GM18511 (cell line): ENCODE measurements at regions not wholly inside any gene's neighbourhood (a gene's known extent, or its start where the extent isn't known, plus 50 kb on each side); places are given as distances from the start of the nearest gene placed in this dataset.

ENCODE experiments used
- ATAC-seq: cut with Tn5 transposase; IDR thresholded peaks from one replicate; pipeline ENCODE4 v1.9.1; 2021; ENCODE audit warnings: mild to moderate bottlenecking, moderate library complexity; ENCODE audit not compliant: unreplicated experiment

DNA sequence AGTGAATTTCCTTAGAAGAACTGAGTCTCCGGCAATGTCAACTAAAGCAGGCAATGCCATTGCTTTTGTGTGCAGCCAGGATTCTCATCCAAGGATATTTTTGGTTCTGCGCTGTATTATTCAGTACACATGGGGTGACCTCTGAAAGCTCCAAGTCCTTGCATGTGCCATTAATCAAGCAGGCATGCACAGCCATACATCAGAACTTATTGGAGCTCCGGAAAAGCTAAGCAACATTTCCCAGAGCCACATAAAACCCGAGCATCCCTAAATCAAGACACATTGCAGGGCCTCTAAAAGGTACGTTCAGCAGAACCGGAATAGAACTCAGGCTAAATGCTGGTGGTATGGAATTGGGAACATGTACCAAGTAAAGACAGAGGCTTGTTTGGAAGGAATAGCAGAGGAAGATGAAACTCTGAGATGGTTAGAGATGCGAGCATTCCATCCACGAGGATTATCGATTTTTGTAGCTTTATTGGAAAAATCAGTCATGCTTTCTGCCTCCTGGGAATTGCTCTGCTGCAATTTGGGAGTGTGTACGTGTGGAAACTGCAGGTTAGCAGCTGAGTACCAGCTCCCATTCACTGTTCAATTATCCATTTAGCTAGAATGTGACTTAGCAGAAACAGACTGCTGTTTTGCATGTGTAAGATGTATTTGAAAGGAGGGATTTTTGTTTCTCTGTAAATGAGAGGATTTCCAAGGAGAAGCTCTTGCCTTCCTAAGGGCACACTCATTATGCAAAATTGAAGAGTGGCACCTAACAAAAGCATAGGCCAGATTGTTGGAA, 143.7 kb upstream of the WWC1 start:
- no peak for ATAC-seq

DNA sequence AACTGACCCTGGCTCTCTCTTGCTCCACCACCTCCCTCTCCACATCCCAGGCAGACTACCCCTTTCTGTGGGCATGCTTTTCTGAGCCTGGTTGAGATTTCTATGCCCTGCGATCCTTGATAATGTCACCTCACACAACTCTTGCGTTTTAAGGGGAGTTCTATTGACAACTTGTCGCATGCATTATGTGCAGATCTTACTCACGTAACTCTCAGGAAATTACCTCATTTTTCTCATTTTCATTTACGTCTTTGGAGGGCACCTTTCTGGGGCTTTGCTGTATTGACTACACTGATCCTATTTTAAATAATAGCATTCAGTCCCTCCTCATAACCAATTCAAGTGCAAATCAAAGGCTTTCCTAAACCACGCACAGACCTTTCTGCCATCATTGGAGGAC, 140.4 kb upstream of the WWC1 start:
- ATAC-seq = no peak

DNA sequence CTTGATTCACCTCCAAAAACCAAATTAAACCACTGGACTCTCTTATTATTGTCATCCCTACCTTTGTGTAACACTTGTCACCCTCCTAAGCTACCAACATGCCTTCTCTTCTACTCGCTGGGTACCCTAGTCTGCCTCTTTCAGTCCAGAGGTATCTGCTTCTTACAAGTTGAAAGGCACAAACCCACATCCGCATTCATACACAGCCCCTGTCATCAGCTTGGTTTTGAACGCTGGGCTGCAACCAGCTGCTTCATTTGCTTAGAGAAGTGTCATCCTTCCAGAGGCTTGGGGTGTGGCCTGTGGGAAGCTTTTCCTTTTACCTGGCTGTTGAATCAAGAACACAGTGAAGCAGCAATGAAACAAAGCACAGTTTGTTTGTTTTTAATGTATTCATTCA, 138.8 kb upstream of the WWC1 start:
- no peak for ATAC-seq

DNA sequence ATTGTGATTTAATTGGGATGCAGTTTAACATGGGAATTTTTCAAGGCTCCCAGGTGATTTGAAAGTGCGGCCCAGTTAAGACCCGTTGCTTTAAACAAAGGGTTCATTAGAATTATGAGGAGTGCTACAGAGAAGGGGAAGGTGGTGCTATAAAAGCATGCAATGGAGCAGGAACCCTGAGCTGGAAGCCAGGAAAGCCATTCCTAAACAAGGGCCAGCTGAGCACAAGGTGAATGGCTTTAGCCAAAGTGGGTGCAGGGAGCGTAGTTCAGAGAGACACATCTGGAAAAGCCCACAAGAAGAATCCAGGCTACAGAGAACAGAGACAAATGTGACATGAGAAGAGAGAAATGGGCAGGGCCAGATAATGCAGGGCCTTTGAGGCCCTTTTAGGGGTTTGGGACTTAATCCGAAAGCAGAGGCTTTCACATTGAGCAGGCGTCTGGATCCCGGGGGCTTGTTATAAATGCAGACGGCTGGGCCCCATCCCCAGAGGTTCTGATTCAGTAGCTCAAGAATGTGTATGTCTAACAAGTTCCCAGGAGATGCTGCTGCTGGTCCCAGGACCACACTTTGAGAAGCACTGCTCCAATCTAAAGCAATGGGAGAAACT, 138.1 kb upstream of the WWC1 start:
- ATAC-seq = no peak

DNA sequence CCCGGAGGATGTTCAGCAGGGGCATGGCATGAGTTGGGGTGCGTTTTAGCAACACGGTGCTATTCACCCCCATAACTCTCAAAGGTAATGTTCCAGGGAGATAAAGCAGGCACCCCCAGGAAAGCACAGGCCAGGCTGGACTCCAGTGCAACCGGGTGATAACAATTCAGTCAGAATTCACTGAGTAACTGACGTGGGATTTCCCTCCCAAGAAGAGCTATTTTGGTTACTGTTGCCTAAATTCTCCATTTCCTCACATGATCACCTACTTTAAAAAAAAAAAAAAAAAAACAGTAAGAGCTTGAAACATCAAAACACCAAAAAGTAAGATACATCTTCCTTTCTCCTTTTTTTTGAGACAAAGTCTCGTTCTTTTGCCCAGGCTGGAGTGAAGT, 137.6 kb upstream of the WWC1 start:
- no peak for ATAC-seq

DNA sequence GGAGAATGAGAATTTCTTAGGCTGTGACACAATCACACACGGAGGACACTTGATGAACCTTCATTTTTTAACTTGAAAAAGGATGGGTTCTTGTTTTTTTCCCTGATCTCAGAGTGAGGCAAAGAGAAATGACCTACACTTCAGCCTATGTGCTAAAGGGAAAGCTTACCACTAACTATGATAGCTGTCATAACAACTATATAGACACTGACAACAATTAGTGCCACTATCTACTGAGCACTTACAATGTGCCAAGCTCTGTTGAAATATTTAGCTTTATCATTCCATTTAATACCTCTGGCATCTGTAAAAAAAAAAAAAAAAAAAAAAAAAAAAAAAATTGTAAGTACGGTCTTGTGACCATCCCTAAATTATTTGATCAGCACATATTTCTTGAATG, 135.9 kb upstream of the WWC1 start:
- ATAC-seq = no peak

DNA sequence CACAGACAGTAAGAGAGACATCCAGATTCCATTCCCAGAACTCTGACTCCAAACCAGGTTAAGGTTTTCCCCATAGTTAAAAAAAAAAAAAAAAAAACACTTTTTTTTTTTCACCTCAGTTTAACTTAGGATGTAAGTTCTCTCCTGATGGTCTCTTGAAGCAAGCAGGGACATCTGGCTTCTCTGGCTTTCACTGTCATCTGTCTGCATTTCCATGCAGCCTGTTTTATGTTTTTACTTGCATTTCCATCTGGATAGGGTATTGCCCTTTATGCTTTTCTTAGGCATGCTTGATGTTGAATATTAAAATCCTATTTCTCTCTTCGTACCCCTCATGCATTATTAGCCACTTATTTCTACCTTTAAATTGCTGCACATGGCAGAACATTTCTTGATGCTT, 135.3 kb upstream of the WWC1 start:
- ATAC-seq = no peak

DNA sequence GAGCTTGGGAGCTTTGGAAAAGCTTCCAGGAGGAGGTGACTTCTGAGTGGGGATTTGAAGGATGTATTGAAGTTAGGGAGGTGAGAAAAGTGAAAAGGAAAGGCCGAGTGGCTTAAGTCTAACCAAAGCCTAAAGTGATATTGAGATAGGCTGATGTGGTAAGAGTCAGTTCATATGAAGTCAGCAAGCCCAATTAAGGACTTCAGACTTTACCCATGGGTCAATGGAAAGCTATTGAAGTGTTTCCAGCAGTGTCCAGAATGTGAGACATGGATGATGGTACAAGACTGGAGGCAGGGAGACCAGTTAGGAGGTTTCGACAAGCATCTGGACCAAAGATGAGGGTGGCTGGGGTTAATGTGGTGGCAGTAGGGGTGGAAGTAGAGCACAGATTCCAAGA, 134.3 kb upstream of the WWC1 start:
- ATAC-seq = no peak

DNA sequence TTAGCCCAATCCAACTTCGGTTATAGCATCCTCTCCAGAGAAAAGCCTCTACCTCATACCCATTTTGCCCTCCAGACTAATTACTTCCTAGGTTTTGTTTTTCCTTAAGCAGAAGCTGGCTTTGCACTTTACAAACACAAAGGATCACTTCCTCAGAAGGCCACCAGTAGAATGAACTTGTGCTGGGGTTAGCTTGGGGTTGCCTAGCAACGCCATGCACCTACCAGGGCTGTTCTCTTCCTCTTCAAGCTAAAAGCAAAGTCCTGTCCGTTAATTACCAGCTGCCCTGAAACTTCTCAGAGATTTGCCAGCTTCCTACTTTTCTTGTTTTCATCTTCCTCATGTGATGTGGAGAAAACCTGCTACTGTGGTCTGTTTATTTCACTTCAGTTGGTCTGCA, 132.0 kb upstream of the WWC1 start:
- ATAC-seq = peak; percentile 76

DNA sequence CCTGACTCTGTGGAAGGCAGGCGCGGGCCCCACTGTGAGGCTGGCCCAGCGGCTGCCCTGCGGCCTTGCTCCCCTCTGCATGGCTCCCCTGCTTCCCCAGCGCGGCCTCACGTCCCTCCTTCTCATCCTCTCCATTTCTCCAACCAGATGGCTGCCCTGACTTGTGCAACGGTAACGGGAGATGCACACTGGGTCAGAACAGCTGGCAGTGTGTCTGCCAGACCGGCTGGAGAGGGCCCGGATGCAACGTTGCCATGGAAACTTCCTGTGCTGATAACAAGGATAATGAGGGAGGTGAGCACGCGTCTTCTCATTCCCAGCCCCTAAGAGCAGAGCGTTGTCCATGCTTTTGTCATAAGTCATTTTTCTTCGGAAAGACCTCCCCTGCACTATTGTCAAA, 129.0 kb upstream of the WWC1 start:
- no peak for ATAC-seq

DNA sequence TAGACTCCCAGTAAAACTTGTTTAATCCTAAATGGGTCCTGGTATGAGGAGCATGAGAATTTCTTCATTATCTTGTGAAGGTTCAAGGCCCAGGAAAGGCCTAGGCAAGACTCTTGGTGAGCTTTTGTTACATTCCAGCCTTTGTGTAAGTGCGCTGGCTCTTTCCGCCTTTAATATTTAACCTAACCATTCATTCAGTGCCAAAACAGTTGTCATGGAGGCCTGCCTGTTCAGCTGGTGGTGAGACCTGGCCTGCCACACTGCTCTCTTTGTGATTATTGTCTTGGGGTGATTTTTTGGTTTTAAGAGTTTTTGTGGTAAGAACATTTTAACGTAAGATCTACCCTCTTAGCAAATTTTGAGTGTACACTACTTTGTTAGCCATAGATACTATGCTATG, 127.5 kb upstream of the WWC1 start:
- ATAC-seq = no peak

DNA sequence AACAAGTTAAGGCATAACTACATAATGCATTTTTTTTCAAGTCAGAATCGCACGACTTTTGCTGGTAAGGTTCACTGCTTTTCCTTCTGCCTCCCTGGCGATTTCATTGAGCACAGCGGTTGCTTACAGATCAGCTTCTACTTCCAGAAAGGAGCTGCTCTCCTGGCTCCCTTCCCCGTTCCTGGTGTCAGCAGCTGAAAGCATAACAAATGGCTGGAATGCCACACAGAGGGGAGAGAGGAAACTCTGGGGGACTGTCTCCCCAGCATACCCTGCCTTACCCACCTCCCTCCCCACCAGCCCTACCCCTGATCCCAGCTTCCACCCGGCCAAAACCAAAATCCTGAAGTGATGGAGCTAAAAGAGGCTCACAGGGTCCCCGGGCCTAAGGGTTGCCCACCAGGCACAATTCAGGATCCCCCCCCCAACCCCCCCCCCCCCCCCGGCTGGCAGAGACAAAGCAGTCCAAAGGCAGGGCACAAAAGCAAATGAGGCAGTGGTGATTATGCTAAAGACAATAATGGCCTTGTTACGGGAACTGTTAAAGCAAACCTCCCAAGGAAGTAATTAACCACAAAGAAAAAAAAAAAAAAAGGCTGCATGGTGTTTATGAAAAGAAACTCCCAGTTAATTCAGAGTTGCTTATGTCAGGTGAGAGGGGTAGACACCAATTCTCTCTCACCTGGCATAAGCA, 126.1 kb upstream of the WWC1 start:
- no peak for ATAC-seq

DNA sequence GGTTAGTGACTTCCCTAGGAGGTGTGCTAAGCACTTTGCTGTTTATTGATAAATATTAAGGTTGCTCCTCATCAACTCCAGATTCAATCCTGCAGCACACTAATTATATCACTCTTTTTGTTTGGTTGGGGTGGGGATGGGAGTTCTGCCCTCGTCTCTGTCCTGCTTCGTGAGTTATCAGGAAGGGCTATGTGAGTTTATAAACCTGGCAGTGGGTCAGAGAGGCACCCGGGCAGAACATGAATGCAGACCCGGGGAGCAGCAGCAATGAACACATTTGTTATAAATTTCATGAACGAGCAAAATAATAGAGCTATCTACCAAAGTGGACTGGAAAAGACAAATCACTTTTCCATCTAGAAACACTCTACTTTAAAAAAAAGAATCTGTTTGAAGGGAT, 125.5 kb upstream of the WWC1 start:
- ATAC-seq = no peak

DNA sequence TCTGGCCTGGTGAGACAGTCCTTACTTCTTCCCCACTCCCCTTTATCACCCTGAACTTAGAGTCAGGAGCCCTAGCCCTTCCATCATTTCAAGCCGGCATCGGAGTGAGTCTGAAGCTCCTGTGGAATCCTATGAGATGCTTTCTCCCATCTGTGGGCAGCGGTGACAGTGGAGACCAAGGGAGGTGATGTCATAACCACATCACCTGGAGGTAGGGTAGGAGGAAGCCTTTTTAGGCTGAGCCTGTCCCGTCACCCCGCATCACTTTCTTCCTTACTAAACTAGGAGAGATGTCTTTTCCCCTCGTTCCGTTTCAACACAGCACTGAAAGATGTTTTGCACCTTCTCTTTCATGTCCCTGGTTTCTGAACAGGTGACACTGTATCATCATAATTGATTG, 124.1 kb upstream of the WWC1 start:
- no peak for ATAC-seq

DNA sequence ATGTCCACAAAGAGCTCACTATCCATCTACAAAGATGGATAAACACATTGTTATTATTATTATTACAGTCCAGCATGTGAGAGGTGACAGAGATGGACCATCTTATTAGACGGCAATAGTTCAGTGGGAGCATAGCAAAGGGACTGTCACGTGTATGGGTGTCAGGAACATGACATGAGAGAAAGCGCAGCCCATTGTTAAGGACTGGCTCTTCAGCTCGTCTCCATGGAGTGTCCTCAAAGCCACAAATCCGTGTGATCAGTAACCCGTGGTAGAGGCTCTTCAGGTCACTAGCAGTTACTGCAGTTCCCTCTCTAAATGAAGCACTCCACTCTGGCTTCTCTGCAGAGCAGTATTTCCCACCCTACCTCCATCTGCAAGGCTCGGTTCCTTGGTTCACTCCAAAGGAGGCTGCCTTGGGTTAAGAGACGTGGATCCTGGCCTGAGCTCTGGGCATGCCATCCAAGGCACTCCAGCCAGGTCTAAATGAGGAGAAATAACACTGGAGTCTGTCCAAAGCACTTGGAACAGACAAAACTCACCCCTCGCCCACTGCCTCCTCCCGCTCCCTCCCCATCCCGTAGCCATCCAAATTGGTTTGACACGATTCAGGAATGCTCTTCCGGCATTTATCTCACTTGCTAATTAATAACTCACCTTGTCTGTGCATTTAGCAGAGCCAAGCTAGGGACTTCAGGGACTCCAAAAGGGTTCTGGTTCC, 122.3 kb upstream of the WWC1 start:
- ATAC-seq = no peak

DNA sequence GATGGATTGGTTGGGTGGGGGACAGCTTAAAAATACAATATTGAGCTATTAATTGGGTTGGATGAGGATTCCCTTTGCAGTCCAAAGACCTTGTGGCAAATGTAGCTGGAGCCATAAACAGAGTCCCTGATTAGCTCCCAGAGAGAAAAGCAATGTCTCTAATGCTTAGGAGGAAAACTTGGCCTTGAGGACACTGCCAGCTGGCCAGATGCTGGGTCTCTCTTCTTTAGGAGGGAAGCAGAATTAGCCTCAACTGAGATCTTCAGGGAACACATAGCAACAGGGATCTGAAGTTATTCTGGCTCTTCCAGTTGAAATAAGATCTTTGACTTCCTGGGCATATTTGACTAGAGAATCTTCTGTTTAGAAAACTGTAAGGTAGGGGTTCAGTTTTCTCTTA, 121.7 kb upstream of the WWC1 start:
- ATAC-seq = no peak

DNA sequence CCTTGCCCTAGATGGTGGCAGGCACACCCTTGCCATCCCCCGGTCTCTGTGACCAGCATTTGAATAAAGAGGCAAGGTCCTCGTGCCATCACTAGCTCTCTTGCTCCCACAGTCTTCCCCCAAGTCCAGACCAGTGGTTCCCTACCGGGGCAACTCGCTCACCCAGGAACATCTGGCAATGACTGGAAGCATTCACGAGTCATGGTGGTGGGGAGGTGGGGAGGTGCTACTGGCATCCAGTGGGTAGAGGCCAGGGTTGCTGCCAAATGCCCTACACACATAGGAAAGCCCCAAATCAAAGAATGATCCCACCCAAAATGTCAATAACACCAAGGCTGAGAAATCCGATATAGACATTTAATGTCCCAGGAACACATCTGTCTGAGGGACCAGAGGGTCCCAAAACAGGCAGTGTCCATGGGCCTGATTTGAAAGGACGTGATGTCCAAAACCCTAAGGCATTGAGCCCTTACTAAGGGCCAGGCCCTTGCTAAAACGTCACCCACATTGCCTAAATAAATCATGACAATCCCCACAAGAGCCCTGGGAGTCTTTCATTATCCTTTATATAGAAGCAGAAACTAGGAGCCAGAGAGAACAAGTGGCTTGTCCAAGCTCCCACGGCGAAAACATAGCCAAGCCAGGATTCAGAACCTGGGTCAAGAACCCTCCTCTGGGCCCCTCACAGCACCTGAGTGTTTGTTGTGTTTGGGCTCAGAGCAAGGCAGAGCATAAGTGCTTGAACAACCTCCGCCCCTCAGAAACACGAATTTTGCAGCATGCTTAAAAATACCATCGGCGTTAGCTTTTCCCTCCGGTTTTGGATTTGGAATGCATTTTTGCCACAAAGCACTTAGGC, 119.3 kb upstream of the WWC1 start:
- no peak for ATAC-seq

DNA sequence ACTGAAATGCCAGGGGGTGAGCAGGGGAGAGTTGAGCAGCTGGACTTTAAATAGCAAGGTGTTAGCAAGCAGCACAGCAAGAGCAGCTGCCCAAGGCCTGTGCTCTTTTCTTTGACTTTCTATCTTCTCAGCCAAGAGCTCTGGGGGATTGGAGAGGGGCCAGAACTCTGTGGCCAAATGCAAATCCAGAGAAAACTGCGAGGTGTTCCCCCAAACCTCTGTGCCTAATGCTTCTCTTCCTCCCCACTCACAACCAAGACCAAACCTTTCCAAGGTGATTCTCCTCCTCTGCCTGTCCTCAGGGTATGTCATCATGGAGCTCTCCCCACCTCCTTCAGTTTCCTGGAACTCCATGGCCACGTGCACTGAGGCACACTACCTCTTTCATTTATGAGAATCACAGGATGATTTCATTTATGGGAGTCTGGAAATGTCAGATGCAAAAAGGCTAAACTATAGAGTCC, 118.7 kb upstream of the WWC1 start:
- ATAC-seq = no peak

DNA sequence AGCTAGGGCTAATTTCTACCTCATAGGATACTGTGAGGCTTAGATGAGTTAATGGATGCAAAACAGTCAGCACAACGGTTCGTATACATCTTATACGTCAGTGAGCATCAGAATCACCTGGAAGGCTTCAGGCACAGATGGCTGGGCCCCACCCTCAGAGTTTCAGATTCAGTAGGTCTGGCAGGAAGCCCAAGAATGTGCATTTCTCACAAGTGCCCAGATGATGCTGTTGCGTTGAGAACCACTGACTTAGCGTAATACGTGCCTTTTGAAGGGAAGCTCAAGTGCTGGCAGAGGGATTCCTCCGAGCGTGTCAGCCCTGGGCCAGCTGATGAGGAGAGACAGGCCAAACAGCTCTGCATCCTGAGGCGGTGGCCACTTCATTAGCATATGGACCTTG, 117.1 kb upstream of the WWC1 start:
- peak; percentile 56 for ATAC-seq

DNA sequence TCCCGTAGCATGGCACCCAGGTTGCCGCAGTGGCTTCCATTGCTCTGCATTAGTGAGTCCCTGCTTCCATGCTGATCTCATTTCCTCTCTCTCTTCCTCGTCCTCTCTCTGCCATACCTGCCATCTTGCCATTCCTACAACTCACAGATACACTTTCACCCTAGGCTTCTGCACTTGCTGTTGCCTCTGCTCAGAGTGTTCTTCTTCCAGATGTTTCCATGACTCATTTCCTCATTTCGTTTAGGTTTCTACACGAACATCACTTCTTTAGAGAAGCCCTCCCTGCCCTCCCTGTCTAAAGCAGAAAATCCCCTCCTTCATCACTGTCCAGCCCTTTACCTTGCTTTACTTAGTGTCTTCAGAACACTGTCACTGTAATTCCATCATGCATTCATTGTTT, 115.2 kb upstream of the WWC1 start:
- ATAC-seq = no peak

DNA sequence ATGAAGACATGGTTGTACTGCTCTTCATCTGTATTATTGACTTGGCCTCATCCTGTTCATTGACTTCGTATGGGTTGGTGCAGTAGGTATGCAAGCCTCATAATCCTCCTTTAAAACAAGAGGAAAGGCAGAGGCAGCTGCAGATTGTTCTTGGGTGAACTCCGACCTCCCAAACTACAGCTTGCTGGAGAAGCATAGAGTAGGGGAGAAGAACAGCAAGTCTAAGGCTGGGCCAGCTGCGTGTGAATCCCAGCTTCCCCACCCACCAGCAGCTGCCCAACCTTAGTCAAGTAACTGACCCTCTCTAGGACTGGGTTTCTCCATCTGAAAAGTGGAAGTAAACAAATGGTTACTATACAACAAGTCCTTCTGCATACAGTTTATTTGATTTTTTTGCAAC, 114.5 kb upstream of the WWC1 start:
- ATAC-seq = no peak
